ENCODE measurements at regions not wholly inside any gene's neighbourhood (a gene's known extent, or its start where the extent isn't known, plus 50 kb on each side); places are given as distances from the start of the nearest gene placed in this dataset.

- Histone ChIP-seq H3K27me3 (ENCODE audit: control insufficient read depth, insufficient read depth, low read length) (no peaks in the 10 kb centered on the region), H3K4me3 (ENCODE audit: low read depth, low read length) (no peak overlapping the region), H3K36me3 (ENCODE audit: control insufficient read depth, insufficient read depth, low read length) (no peaks in the 10 kb centered on the region)
- no peak for TF ChIP-seq CTCF (IDR thresholded peaks at IDR 0.05; ENCODE audit: insufficient read depth, low read length, severe bottlenecking)
- DNase-seq (ENCODE audit: low read depth) (no peak), FAIRE-seq (no peak)
These were observed 753.2 kb upstream of the B3GALT2 start for GRCh38 chr1:193939585-193939984.

- TF ChIP-seq CTCF (IDR thresholded peaks at IDR 0.05; ENCODE audit: insufficient read depth, low read length, severe bottlenecking): no peak
- no peak overlapping the region for H3K4me3 ChIP-seq (ENCODE audit: low read depth, low read length)
- no peaks in the 10 kb centered on the region for H3K36me3 ChIP-seq (ENCODE audit: control insufficient read depth, insufficient read depth, low read length)
- no peak for DNase-seq (ENCODE audit: low read depth)
- no peaks in the 10 kb centered on the region for H3K27me3 ChIP-seq (ENCODE audit: control insufficient read depth, insufficient read depth, low read length)
- no peak for FAIRE-seq
These were observed 750.9 kb upstream of the B3GALT2 start for GRCh38 chr1:193937308-193937707.

DNA sequence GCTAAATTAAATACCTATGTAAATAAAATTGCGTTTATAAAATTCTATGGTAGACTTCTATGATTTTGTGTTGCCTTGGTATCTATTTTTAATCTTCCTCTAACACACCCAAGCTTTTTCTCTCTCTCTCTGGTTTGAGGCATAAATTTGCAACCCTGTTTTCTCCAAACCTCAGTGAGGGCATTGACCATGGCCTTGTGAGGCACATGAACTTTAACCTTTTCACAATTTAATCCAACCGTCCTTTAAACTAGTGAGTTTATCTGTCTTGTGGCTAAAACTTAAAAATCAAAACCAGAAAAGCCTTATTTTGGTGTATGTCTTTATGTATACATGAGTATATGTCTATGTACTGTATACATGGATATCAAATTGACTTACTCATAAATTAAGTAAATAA is 746.6 kb upstream of the B3GALT2 start:
- no peaks in the 10 kb centered on the region for H3K27me3 ChIP-seq (ENCODE audit: control insufficient read depth, insufficient read depth, low read length)
- H3K4me3 ChIP-seq (ENCODE audit: low read depth, low read length): no peak overlapping the region
- H3K36me3 ChIP-seq (ENCODE audit: control insufficient read depth, insufficient read depth, low read length): no peaks in the 10 kb centered on the region
- TF ChIP-seq CTCF (IDR thresholded peaks at IDR 0.05; ENCODE audit: insufficient read depth, low read length, severe bottlenecking): no peak
- no peak for FAIRE-seq
- no peak for DNase-seq (ENCODE audit: low read depth)

GRCh38 chr1:193931356-193931755 is 744.9 kb upstream of the B3GALT2 start:
- DNase-seq (ENCODE audit: low read depth) (no peak), FAIRE-seq (no peak)
- Histone ChIP-seq H3K27me3 (ENCODE audit: control insufficient read depth, insufficient read depth, low read length) (no peaks in the 10 kb centered on the region), H3K4me3 (ENCODE audit: low read depth, low read length) (no peak overlapping the region), H3K36me3 (ENCODE audit: control insufficient read depth, insufficient read depth, low read length) (no peaks in the 10 kb centered on the region)
- no peak for TF ChIP-seq CTCF (IDR thresholded peaks at IDR 0.05; ENCODE audit: insufficient read depth, low read length, severe bottlenecking)

- Histone ChIP-seq H3K36me3 (ENCODE audit: control insufficient read depth, insufficient read depth, low read length) (no peaks in the 10 kb centered on the region), H3K4me3 (ENCODE audit: low read depth, low read length) (no peak overlapping the region), H3K27me3 (ENCODE audit: control insufficient read depth, insufficient read depth, low read length) (no peaks in the 10 kb centered on the region)
- DNase-seq (ENCODE audit: low read depth) (no peak), FAIRE-seq (no peak)
- no peak for TF ChIP-seq CTCF (IDR thresholded peaks at IDR 0.05; ENCODE audit: insufficient read depth, low read length, severe bottlenecking)
These were observed 743.1 kb upstream of the B3GALT2 start for GRCh38 chr1:193929374-193930033.

DNA sequence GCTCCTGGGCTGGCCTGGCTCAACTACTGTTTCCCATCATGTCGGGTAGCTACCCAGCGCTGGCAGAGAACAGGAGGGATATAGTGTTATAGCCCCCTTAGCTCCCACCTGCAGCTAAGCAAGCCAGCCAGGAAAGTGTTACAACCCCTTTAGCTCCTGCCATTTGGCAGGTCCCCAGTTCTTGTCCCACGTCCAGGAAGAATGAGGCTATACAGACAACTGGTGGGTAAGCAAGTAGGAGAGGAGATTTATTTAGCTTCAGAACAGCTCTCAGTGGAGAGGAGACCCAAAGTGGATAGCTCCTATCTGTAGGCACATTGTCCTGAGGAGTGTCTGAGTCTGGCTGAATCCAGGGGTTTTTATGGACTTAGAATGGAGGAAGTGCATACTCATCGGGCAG is 741.1 kb upstream of the B3GALT2 start:
- DNase-seq (ENCODE audit: low read depth) (no peak), FAIRE-seq (no peak)
- no peaks in the 10 kb centered on the region for H3K36me3 ChIP-seq (ENCODE audit: control insufficient read depth, insufficient read depth, low read length)
- no peak for TF ChIP-seq CTCF (IDR thresholded peaks at IDR 0.05; ENCODE audit: insufficient read depth, low read length, severe bottlenecking)
- no peak overlapping the region for H3K4me3 ChIP-seq (ENCODE audit: low read depth, low read length)
- no peaks in the 10 kb centered on the region for H3K27me3 ChIP-seq (ENCODE audit: control insufficient read depth, insufficient read depth, low read length)

Data from bronchial epithelial cell (primary cell).